ENCODE measurements at regions not wholly inside any gene's neighbourhood (a gene's known extent, or its start where the extent isn't known, plus 50 kb on each side); places are given as distances from the start of the nearest gene placed in this dataset.

DNA sequence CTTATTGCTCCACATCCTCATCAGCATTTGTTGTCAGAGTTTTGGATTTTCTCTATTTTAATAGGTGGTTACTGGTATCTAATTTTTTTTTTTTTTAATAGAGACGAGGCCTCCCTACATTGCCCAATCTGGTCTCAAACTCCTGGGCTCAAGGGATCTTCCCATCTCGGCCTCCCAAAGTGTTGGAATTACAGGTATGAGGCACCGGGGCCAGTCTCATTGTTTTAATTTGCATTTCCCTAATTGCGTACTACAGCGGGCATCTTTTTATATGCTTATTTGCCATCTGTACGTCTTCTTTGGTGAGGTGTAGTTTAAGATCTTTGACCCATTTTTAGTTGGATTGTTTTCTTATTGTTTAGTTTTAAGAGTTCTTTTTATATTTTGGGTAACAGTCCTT is 210.4 kb upstream of the SULF2 start:
- TF ChIP-seq, protein P1, sequence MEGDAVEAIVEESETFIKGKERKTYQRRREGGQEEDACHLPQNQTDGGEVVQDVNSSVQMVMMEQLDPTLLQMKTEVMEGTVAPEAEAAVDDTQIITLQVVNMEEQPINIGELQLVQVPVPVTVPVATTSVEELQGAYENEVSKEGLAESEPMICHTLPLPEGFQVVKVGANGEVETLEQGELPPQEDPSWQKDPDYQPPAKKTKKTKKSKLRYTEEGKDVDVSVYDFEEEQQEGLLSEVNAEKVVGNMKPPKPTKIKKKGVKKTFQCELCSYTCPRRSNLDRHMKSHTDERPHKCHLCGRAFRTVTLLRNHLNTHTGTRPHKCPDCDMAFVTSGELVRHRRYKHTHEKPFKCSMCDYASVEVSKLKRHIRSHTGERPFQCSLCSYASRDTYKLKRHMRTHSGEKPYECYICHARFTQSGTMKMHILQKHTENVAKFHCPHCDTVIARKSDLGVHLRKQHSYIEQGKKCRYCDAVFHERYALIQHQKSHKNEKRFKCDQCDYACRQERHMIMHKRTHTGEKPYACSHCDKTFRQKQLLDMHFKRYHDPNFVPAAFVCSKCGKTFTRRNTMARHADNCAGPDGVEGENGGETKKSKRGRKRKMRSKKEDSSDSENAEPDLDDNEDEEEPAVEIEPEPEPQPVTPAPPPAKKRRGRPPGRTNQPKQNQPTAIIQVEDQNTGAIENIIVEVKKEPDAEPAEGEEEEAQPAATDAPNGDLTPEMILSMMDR (IDR thresholded peaks at IDR 0.05; ENCODE audit: low read depth, low read length, poor library complexity, severe bottlenecking) = no peak
- TF ChIP-seq EZH2phosphoT487 (IDR thresholded peaks at IDR 0.05; ENCODE audit: borderline replicate concordance, low read length) = no peak
